A673 (cell line): ENCODE measurements at regions not wholly inside any gene's neighbourhood (a gene's known extent, or its start where the extent isn't known, plus 50 kb on each side); places are given as distances from the start of the nearest gene placed in this dataset.

ENCODE experiments used
- BruUV-seq: library from RNA; stranded (reverse); fragments of 400-500 nt; replicated peaks from 2 replicates; lab custom pipeline; 2021; lab: Mats Ljungman, UMichigan
- CTCF ChIA-PET: fragments of 300-600 bp; sonication (Branson Sonifier 250); formaldehyde crosslinking; loops from one replicate; lab custom pipeline; 2022; ENCODE audit warnings: antibody characterized with exemption; lab: Charles Lee
- POLR2A ChIA-PET: fragments of 300-600 bp; sonication (Branson Sonifier 250); formaldehyde crosslinking; loops from one replicate; lab custom pipeline; 2022; ENCODE audit warnings: antibody characterized with exemption; ENCODE audit not compliant: low non-redundant PET; lab: Charles Lee
- DNase-seq: peaks from one replicate; pipeline ENCODE4 v3.0.0-alpha.2; 2015; ENCODE audit warnings: low spot score
- H3K27ac ChIP-seq: fragments of 200-600 bp; sonication (generic); 2 replicates; pipeline ENCODE4 v1.5.1; 2016; ENCODE audit warnings: mixed run types, low read depth, mild to moderate bottlenecking, mixed read lengths, antibody characterized with exemption, low read length; ENCODE audit not compliant: poor library complexity, severe bottlenecking
- H3K27me3 ChIP-seq: fragments of 200-600 bp; sonication (generic); replicated peaks from 2 replicates; pipeline ENCODE4 v1.6.1; 2017; ENCODE audit warnings: mixed run types, low read depth, mild to moderate bottlenecking, mixed read lengths, antibody characterized with exemption, low read length; ENCODE audit not compliant: insufficient read depth, poor library complexity
- H3K36me3 ChIP-seq: fragments of 200-600 bp; sonication (generic); 2 replicates; pipeline ENCODE4 v1.6.1; 2016; ENCODE audit warnings: mixed run types, mild to moderate bottlenecking, mixed read lengths, antibody characterized with exemption, low read length; ENCODE audit not compliant: insufficient read depth, poor library complexity, severe bottlenecking
- H3K4me1 ChIP-seq: fragments of 200-600 bp; sonication (generic); 2 replicates; pipeline ENCODE4 v1.6.1; 2017; ENCODE audit warnings: mixed run types, mild to moderate bottlenecking, mixed read lengths, antibody characterized with exemption, low read length; ENCODE audit not compliant: insufficient read depth, poor library complexity, severe bottlenecking
- H3K4me3 ChIP-seq: fragments of 200-600 bp; sonication (generic); 2 replicates; pipeline ENCODE4 v1.5.1; 2016; ENCODE audit warnings: low read depth, mixed run types, mild to moderate bottlenecking, mixed read lengths, low read length; ENCODE audit not compliant: poor library complexity, severe bottlenecking
- H3K9me3 ChIP-seq: fragments of 200-600 bp; sonication (generic); 2 replicates; pipeline ENCODE4 v1.6.1; 2016; ENCODE audit warnings: mixed run types, low read depth, mild to moderate bottlenecking, mixed read lengths, antibody characterized with exemption, low read length; ENCODE audit not compliant: poor library complexity, severe bottlenecking
- CTCF ChIP-seq: fragments of 300-800, 200-600 bp; sonication (generic); conservative IDR thresholded peaks from 2 replicates; pipeline ENCODE4 v1.5.1; 2017; ENCODE audit warnings: low read depth, mild to moderate bottlenecking, antibody characterized with exemption, low read length, moderate library complexity, mixed read lengths
- EZH2 ChIP-seq: fragments of 200-600 bp; sonication (generic); IDR thresholded peaks from 2 replicates; pipeline ENCODE4 v1.6.1; 2017; ENCODE audit warnings: borderline replicate concordance, low read depth, mild to moderate bottlenecking, mixed read lengths, antibody characterized with exemption, low read length; ENCODE audit not compliant: poor library complexity, severe bottlenecking
- intact Hi-C: fragments of 100-400 bp; cut with micrococcal nuclease; formaldehyde crosslinking; loops from one replicate; pipeline ENCODE4 v1.10.0; 2022; ENCODE audit not compliant: unreplicated experiment

GRCh38 chr21:25385341-25385740 lies 221.9 kb downstream of the MRPL39 start:
- Histone ChIP-seq H3K36me3 (no peaks in the 10 kb centered on the region), H3K27me3 (no peaks in the 10 kb centered on the region), H3K9me3 (no peaks in the 10 kb centered on the region), H3K4me1 (no peaks in the 10 kb centered on the region), H3K4me3 (no peak overlapping the region), H3K27ac (no peak overlapping the region)
- no TSS peak for BruUV-seq
- intact Hi-C loops, result loop anchor here (5.0 to 10.0 kb wide), 2 partner anchors 488 to 1531 kb away; no protein-coding TSS in a partner anchor
- CTCF ChIA-PET, result no interaction called here
- no peak for TF ChIP-seq CTCF
- no peak for TF ChIP-seq EZH2
- DNase-seq, result no peak
- POLR2A ChIA-PET, result no interaction called here

GRCh38 chr21:25384782-25385181 lies 222.5 kb downstream of the MRPL39 start:
- Histone ChIP-seq H3K27me3 (no peaks in the 10 kb centered on the region), H3K4me1 (no peaks in the 10 kb centered on the region), H3K36me3 (no peaks in the 10 kb centered on the region), H3K27ac (no peak overlapping the region), H3K4me3 (no peak overlapping the region), H3K9me3 (no peaks in the 10 kb centered on the region)
- TF ChIP-seq CTCF (no peak), EZH2 (no peak)
- ChIA-PET CTCF (interaction anchor here (0.8 kb wide), 1 partner anchor 34 kb away, joined by 3 read pairs; no protein-coding TSS in a partner anchor), POLR2A (no interaction called here)
- intact Hi-C loops, result loop anchor here (5.0 to 10.0 kb wide), 2 partner anchors 487 to 1530 kb away; no protein-coding TSS in a partner anchor
- no peak for DNase-seq
- no TSS peak for BruUV-seq

GRCh38 chr21:25383545-25383944 lies 223.7 kb downstream of the MRPL39 start:
- no peak for DNase-seq
- no TSS peak for BruUV-seq
- H3K36me3 ChIP-seq, result no peaks in the 10 kb centered on the region
- ChIA-PET POLR2A (no interaction called here), CTCF (no interaction called here)
- TF ChIP-seq EZH2, result no peak
- no peak for TF ChIP-seq CTCF
- intact Hi-C loops, result loop anchor here (10.0 kb wide), 1 partner anchor 1529 kb away; no protein-coding TSS in a partner anchor
- H3K27me3 ChIP-seq, result no peaks in the 10 kb centered on the region
- no peaks in the 10 kb centered on the region for H3K9me3 ChIP-seq
- H3K4me1 ChIP-seq, result no peaks in the 10 kb centered on the region
- H3K4me3 ChIP-seq, result no peak overlapping the region
- no peak overlapping the region for H3K27ac ChIP-seq
